Mammary epithelial cell (primary cell): ENCODE measurements at regions not wholly inside any gene's neighbourhood (a gene's known extent, or its start where the extent isn't known, plus 50 kb on each side); places are given as distances from the start of the nearest gene placed in this dataset.

Experiments
- EZH2 ChIP-seq: IDR thresholded peaks from 2 replicates; pipeline ENCODE4 v1.6.1; 2012; ENCODE audit warnings: low read length, inconsistent platforms, borderline replicate concordance
- TF ChIP-seq, protein P1 (sequence below), 2 donors: IDR thresholded peaks in 1 of 2; conservative IDR thresholded peaks in 1 of 2; 2 replicates each; pipeline ENCODE4 v1.5.1; 2011 to 2012; ENCODE audit warnings: inconsistent platforms in 2 of 2, low read length in 2 of 2, mild to moderate bottlenecking in 2 of 2, control low read depth in 1 of 2, low read depth in 1 of 2; ENCODE audit not compliant: insufficient read depth in 1 of 2; ENCODE audit errors: extremely low read depth in 1 of 2

- TF ChIP-seq, protein P1, sequence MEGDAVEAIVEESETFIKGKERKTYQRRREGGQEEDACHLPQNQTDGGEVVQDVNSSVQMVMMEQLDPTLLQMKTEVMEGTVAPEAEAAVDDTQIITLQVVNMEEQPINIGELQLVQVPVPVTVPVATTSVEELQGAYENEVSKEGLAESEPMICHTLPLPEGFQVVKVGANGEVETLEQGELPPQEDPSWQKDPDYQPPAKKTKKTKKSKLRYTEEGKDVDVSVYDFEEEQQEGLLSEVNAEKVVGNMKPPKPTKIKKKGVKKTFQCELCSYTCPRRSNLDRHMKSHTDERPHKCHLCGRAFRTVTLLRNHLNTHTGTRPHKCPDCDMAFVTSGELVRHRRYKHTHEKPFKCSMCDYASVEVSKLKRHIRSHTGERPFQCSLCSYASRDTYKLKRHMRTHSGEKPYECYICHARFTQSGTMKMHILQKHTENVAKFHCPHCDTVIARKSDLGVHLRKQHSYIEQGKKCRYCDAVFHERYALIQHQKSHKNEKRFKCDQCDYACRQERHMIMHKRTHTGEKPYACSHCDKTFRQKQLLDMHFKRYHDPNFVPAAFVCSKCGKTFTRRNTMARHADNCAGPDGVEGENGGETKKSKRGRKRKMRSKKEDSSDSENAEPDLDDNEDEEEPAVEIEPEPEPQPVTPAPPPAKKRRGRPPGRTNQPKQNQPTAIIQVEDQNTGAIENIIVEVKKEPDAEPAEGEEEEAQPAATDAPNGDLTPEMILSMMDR (conservative IDR thresholded peaks at IDR 0.05 in 1 of 2, IDR thresholded peaks at IDR 0.05 in 1 of 2; ENCODE audit: extremely low read depth in 1 of 2, insufficient read depth in 1 of 2, low read depth in 1 of 2, low read length in 2 of 2): no peak
- TF ChIP-seq EZH2: no peak
These were observed 271.7 kb upstream of the NSMCE3 start for GRCh38 chr15:29541309-29541708.
